ENCODE measurements at regions not wholly inside any gene's neighbourhood (a gene's known extent, or its start where the extent isn't known, plus 50 kb on each side); places are given as distances from the start of the nearest gene placed in this dataset.
"Not testable (repeated sequence)": the region's sequence is repeated elsewhere in the genome, so short reads cannot be mapped to it uniquely, and the experiment has no call there.

- DNase-seq = no peak
Measured at GRCh38 chr12:91778091-91778832, 367.4 kb downstream of the BTG1 start.

DNA sequence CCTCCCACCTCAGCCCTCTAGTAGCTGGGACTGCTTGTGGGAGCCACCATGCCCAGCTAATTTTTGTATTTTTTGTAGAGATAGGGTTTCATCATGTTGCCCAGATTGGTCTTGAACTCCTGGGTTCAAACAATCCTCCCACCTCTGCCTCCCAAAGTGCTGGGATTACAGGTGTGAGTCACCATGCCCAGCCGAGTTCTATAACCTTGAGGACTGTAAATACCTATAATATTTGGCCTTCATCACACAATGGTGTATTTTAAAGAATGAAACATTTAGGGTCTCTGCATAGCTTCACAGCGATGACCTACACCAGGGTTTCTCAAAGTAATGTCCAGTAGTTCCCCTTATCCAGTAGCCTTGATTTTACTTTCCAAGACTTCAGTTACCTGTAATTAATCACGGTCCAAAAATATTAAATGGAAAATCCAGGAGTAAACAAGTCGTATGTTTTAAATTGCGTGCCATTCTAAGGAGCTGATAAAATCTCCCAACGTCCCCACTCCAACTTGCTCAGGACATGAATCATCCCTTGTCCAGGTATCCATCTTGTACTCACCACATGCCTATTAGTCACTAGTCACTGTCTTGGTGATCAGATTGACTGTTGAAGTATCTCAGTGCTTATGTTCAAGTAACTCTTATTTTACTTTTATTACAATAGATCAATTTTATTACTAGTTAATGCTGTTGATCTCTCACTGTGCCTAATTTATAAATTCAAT, 368.2 kb downstream of the BTG1 start:
- no peak for DNase-seq

DNA sequence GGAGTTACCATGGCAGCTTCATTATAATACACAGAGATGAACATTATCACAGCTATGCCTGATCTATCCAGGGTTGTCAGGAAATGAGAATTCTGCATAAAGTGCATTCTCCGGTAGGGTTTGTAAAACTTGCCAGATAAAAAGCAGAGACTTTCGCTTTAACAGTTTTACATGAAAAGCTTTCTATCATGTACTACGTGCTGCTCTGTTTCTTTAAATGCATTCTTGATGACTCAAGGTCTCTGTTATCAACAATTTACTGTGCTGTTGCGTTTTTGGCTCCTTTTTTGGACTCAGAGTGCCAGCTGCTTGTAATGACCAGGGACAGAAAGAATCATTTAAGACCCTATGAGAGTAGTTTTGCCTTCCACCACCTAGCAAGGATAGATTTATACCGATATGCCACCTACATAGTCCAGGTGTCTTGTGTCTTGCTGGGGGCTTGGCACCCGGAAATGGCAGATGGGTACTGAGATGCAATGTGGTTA, 371.2 kb downstream of the BTG1 start:
- no peak for DNase-seq

- DNase-seq = no peak
Measured at GRCh38 chr12:91773749-91774429, 371.8 kb downstream of the BTG1 start.

DNA sequence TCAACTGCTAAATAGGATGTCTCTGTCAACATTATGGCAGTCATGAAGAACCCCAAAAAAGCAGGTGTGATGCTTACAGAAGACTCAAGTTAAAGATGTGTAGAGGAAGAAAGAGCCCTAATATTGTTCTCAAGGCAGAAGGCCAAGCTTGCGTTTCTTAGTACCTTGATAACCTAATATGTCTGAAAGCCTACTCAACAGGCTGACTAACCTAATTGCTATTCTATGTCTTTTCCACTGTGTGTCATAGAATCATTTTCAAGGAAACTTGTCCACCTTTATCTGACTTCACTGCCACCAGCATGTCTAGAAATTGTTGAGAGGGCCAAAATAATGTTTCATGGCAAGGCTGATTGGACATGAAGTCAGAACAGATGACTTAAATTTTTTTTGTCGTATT, 373.2 kb downstream of the BTG1 start:
- no peak for DNase-seq

GRCh38 chr12:91769736-91770135, 375.9 kb downstream of the BTG1 start:
- no peak for DNase-seq

DNA sequence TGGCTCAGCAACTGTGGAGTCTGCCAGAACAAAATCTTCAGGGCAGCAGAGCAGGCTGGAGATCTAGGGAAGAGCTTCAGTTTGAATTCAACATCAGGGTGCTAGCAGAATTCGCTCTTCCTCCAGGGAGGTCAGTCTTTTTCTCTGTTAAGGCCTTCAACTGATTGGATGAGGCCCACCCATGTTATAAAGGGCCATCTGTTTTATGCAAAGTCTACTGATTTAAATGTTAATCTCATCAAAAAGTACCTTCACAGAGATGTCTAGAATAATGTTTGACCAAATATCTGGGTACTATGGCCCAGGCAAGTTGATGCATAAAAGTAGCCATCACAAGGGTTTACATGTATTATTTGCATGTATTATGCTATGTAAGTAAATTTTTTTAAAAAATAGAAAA, 378.4 kb downstream of the BTG1 start:
- DNase-seq = no peak

DNA sequence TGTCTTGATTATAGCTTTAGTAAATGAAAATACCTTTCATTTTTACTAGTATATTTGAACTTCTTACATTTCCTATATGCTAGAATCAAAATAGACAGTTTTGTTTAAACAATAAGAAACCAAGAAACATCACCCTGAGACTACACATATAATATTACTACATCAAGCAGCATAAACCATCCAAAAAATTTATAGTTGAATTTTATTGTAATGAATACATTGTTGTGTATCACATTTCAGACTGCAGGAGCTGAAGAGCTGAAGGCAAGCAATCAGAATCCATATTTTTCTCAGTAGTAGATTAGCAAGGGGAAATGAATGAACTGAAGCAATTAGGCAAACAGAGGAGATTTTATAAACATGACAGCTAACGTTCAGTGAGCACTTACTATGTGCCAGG, 379.2 kb downstream of the BTG1 start:
- no peak for DNase-seq

DNA sequence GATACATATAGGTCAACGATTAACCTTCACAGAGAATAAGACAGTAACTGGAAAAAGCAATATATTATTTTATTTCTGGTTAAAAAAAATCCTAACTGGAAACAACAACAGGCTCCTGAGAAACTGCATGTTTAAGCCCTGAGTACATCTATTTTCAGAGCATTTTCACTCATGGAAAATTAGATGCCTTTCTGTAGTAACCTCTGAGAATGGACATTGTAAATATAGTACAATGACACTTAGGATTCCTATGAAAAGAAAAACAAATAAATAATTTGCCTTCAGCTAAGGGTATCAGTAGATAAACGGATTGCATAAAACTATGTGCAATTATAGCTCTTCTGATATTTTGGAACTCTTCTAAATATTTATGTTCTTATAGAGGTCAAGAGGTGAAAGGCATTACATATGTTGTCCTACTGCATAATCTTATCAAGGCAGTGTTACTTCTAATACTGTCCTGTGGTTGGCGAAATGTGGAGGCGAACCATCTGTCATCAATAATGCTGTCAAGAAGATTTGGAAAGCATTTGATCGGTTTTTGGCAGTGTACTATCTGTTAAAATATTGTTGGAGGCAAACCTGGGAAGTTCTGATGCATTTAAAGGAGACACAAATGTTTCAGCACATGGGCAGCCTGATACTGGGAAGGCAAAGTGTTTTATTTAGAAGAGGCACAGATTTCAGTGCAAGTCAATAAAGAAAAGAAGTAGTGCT, 381.8 kb downstream of the BTG1 start:
- DNase-seq = no peak

- no peak for DNase-seq
Measured at GRCh38 chr12:91753649-91754048, 392.0 kb downstream of the BTG1 start.

GRCh38 chr12:91746976-91747375, 398.7 kb downstream of the BTG1 start:
- DNase-seq = no peak

DNA sequence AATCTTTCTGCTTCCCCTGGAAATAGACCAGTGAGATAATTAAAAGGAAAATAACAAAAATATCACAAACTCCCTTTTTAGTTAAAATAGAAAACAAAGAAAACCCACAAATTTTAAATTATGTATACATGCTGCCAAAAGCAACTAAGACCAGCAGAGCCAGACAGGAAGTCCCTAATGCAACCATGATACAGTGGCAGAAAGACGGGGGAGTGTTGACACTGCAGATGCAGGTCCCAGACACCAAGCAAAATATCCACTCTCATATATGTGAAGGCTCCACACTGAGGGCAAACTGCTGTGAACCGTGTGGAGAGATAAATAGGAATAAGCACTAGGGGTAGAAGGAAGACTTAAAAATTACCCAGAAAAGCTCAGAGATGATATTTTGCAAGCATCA, 401.0 kb downstream of the BTG1 start:
- DNase-seq = no peak

DNA sequence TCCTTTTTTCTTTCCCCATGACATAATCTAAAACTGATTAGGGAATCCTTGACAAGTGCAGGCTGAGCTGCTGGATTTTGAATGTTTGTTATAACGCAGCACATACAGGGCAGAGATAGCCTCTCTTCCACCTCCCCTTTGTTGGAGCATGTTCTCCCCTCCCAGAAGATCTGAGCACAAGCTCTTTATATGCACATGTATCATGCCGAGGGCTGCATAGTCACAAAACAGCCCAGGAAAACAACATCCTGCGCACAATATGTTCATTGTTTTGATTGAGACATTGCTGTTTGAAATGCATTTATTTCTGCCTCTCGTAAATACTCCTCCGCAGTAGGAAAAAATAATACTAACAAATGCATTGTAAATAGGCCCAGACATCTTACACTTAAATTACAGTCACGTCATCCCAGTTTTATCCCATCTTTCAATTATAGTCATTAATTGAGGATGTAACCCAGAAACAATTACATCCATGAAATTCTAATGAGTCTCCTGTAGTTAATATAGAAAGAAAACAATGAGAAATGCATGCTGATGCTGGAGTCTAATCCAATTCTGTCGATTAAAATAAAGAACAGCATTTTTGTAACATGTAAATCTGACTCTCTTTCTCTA, 401.8 kb downstream of the BTG1 start:
- DNase-seq = no peak

GRCh38 chr12:91743280-91743679, 402.4 kb downstream of the BTG1 start:
- no peak for DNase-seq

DNA sequence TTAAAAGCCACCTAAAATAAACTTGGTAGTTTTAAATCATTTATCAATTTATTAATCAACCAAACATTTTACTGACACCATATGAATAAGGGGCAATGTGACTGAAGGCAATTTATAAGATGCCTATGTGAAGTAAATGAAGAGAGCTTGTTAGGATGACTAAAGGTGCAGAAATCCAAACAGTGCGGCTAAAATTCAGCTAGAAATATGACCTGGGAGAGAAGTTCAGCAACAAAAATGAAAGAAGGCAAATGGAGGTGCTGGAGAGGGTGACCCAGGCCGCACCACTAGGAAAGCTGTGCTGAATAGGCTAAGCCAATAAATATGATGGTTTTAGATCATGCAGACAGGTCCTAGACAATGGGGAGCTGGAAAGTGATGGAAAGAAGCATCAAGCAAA, 403.7 kb downstream of the BTG1 start:
- DNase-seq = no peak

DNA sequence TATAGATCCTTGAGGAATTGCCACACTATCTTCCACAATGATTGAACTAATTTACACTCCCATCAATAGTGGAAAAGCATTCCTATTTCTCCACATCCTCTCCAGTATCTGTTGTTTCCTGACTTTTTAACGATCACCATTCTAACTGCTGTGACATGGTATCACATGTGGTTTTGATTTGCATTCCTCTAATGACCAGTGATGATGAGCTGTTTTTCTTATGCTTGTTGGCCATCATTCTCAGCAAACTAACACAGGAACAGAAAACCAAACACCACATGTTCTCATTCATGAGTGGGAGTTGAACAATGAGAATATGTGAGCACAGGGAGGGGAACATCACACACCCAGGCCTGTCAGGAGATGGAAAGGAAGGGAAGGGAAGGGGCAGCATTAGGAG, 411.8 kb downstream of the BTG1 start:
- not testable (repeated sequence) for DNase-seq

DNA sequence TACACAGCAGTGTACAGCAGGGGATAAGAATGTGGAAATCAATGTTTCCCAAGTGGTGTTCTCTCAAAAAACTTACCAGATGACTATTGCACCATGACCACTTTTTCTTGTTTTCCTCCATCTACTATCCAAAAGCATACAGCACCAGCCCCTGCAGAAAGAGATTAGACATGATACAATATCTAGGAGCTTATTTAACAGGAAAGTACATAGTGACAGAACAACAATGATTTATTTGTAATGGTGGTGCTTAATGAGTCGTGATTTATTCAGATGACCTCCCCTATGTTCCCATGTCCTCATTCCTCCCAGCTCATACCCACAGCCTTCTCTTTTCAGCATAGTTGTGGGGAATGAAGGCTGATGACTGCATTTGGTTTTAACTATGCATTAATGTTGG, 413.6 kb downstream of the BTG1 start:
- DNase-seq = no peak

DNA sequence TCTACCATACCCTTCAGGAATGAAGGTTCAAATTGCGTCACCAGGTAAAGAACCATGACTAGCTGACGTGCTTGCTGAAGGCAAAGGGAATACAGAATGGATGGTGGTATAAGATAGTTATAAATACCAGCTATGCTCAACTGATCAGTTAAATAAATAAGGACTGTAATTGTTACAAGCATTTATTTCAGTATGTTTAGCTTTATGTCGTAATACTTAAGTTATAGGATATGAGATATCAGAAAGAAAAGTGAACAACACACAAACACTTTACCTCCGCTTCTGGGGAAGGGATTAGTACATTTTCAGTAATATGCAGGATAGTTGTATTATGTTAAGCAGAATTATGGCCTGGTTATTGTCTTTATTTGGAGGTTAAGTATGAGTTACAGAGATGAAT, 416.1 kb downstream of the BTG1 start:
- no peak for DNase-seq

DNA sequence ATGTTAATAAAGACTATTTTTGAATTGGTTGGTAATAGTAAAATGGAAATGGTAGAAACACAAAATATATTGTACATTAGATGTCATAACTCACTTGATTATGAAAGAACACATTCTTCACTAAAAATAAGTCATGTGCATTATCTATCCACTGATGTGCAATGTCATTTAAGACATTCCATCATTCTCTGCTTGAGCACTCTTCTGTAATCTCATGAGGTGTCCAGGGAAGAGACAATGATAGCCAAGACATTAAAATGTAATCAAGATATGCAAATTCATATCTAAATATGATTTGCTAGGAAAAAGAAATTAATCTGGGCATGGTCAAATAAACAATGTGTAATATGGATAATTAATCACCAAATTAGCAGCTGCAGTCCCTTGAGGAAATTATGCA, 422.5 kb downstream of the BTG1 start:
- no peak for DNase-seq

DNA sequence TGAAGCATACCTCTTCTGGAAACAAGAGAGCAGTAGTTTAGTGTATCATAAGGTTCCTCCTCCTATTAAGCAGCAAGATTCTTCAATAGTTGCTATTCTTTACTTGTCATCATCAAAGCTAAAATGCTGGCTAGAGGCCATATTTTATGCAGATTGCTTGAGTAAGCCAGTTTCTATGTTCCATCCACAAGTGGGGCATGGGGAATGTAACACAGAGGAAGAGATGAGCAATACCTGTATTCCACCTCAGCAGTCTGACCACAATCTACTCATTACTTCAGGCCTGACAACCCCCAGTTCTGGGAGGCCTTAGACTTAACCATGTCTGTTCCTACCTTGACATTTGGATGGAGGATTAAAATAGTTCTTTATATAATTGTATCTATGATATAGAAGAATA, 423.6 kb downstream of the BTG1 start:
- DNase-seq = no peak

DNA sequence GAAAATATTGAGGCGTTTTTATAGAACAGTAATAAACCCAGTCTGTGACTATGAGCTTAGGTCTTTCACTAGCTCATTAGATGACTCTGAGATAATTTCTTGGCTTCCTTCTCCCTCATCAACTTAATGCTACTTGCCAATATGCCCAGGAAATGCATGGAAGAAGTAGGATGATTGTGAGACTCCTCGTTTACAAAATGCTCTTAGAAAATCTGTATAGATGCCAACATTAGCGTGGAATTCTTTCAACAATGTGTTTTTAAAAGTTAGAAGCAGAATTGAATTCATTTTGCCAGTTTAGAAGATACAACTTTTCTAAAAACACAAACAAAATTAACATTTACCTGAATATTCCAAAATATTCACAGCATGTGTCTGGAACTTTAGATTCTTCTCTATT, 424.6 kb downstream of the BTG1 start:
- no peak for DNase-seq

GRCh38 chr12:91718326-91718725, 427.3 kb downstream of the BTG1 start:
- no peak for DNase-seq

GRCh38 chr12:91717804-91718203, 427.8 kb downstream of the BTG1 start:
- no peak for DNase-seq
